Hepatocyte (in vitro differentiated cells): ENCODE measurements at regions not wholly inside any gene's neighbourhood (a gene's known extent, or its start where the extent isn't known, plus 50 kb on each side); places are given as distances from the start of the nearest gene placed in this dataset.
"Not testable (repeated sequence)": the region's sequence is repeated elsewhere in the genome, so short reads cannot be mapped to it uniquely, and the experiment has no call there.

Experiments
- CTCF ChIP-seq: fragments of 200-600 bp; sonication (generic); IDR thresholded peaks from 2 replicates; pipeline ENCODE4 v1.5.1; 2016; ENCODE audit warnings: antibody characterized with exemption, mild to moderate bottlenecking; ENCODE audit not compliant: poor library complexity
- EZH2 ChIP-seq: fragments of 200-600 bp; sonication (generic); IDR thresholded peaks from 2 replicates; pipeline ENCODE4 v1.6.1; 2016; ENCODE audit warnings: antibody characterized with exemption, mild to moderate bottlenecking, borderline replicate concordance
- EZH2phosphoT487 ChIP-seq: fragments of 200-600 bp; sonication (generic); IDR thresholded peaks from one replicate; pipeline ENCODE4 v1.6.1; 2018; ENCODE audit warnings: antibody characterized with exemption, mild to moderate bottlenecking, low read depth, moderate library complexity; ENCODE audit not compliant: unreplicated experiment, severe bottlenecking

GRCh38 chr2:87410371-87410770, 337.5 kb upstream of the PLGLB2 start:
- TF ChIP-seq CTCF, EZH2phosphoT487, EZH2: not testable (repeated sequence)
